Gastrocnemius medialis (tissue), 4 donors: ENCODE measurements at regions not wholly inside any gene's neighbourhood (a gene's known extent, or its start where the extent isn't known, plus 50 kb on each side); places are given as distances from the start of the nearest gene placed in this dataset.

Experiments used
- ATAC-seq, 2 donors: fragments of 150-250 bp; one replicate each; pipeline ENCODE4 v1.9.1; 2016
- DNase-seq, 2 donors: peaks; one replicate each; pipeline ENCODE4 v3.0.0-alpha.2; 2019
- H3K27ac ChIP-seq, 4 donors: fragments of 200-600 bp; sonication (generic); 1 replicate in 1 of 4; 2 replicates in 3 of 4; pipeline ENCODE4 v1.5.1; 2016 to 2018; ENCODE audit warnings: mild to moderate bottlenecking in 2 of 4, moderate library complexity in 1 of 4
- H3K27me3 ChIP-seq, 3 donors: fragments of 200-600 bp; sonication (generic) in 2 of 3; 1 replicate in 1 of 3; 2 replicates in 2 of 3; pipeline versions ENCODE4 v1.5.1 to v1.6.0; 2016 to 2019; ENCODE audit warnings: mild to moderate bottlenecking in 1 of 3, moderate library complexity in 1 of 3
- H3K36me3 ChIP-seq, 2 donors: fragments of 200-600 bp; sonication (generic) in 1 of 2; one replicate each; pipeline ENCODE4 v1.5.1; 2017 to 2018
- H3K4me1 ChIP-seq, 2 donors: fragments of 200-600 bp; sonication (generic) in 1 of 2; one replicate each; pipeline ENCODE4 v1.5.1; 2016 to 2017; ENCODE audit warnings: mild to moderate bottlenecking in 2 of 2
- H3K4me3 ChIP-seq, 4 donors: fragments of 200-600 bp; sonication (generic) in 3 of 4; 1 replicate in 1 of 4; 2 replicates in 3 of 4; pipeline ENCODE4 v1.5.1; 2016 to 2019; ENCODE audit warnings: mild to moderate bottlenecking in 2 of 4
- H3K9me3 ChIP-seq, 3 donors: fragments of 200-600 bp; sonication (generic) in 2 of 3; 1 replicate in 1 of 3; 2 replicates in 2 of 3; pipeline ENCODE4 v1.5.1; 2016 to 2019
- CTCF ChIP-seq, 5 experiments: fragments of 450-650 bp in 3 of 5; fragments of 200-600 bp in 2 of 5; sonication (generic) in 2 of 5; IDR thresholded peaks in 4 of 5; conservative IDR thresholded peaks in 1 of 5; 1 replicate in 4 of 5; 2 replicates in 1 of 5; pipeline ENCODE4 v1.5.1; 2016 to 2019; ENCODE audit warnings: antibody characterized with exemption in 5 of 5, mild to moderate bottlenecking in 3 of 5, moderate library complexity in 3 of 5
- POLR2A ChIP-seq, 2 donors: fragments of 450-650 bp; IDR thresholded peaks; one replicate each; pipeline ENCODE4 v1.6.1; 2017; ENCODE audit warnings: antibody characterized with exemption in 2 of 2, mild to moderate bottlenecking in 2 of 2, moderate library complexity in 2 of 2
- in situ Hi-C, 4 donors: fragments of 200-750 bp; cut with MboI; loops; one replicate each; pipeline versions ENCODE4 v1.15.0 to v1.8.0; 2017; ENCODE audit warnings: low sequenced_read_pairs in 4 of 4
- intact Hi-C: fragments of 100-400 bp; cut with DNase I; formaldehyde crosslinking; loops from one replicate; pipeline ENCODE4 v1.15.1; 2023; ENCODE audit warnings: low total_unique reads

GRCh38 chr2:226443112-226443511 is 356.5 kb downstream of the IRS1 start:
- Histone ChIP-seq H3K9me3 (no peaks in the 10 kb centered on the region), H3K36me3 (no peaks in the 10 kb centered on the region), H3K4me3 (no peak overlapping the region), H3K27me3 (no peaks in the 10 kb centered on the region), H3K4me1 (peaks cover 21 to 22% of the 10 kb centered on the region in 2 donors), H3K27ac (no peak overlapping the region)
- ATAC-seq (no peak), DNase-seq (no peak)
- no peak for TF ChIP-seq POLR2A (IDR thresholded peaks at IDR 0.05)
- TF ChIP-seq CTCF (IDR thresholded peaks at IDR 0.05 in 4 of 5, conservative IDR thresholded peaks at IDR 0.05 in 1 of 5), result no peak
- in situ Hi-C loops (no loop called here), intact Hi-C loops (no loop called here)

GRCh38 chr2:226440127-226440918 is 359.3 kb downstream of the IRS1 start:
- no peaks in the 10 kb centered on the region for H3K36me3 ChIP-seq
- no peak for DNase-seq
- H3K27ac ChIP-seq, result no peak overlapping the region
- no peak overlapping the region for H3K4me3 ChIP-seq
- intact Hi-C loops, result no loop called here
- ATAC-seq, result peak in 1 of 2 donors; percentile 39
- H3K27me3 ChIP-seq, result no peaks in the 10 kb centered on the region
- no peak for TF ChIP-seq POLR2A (IDR thresholded peaks at IDR 0.05)
- peaks cover 1 to 3% of the 10 kb centered on the region in 2 donors for H3K4me1 ChIP-seq
- no peaks in the 10 kb centered on the region for H3K9me3 ChIP-seq
- in situ Hi-C loops, result no loop called here

GRCh38 chr2:226439337-226439736 is 360.3 kb downstream of the IRS1 start:
- intact Hi-C loops (no loop called here), in situ Hi-C loops (no loop called here)
- DNase-seq, result no peak
- no peak for ATAC-seq
- Histone ChIP-seq H3K9me3 (no peaks in the 10 kb centered on the region), H3K4me3 (no peak overlapping the region), H3K4me1 (peaks cover 11 to 12% of the 10 kb centered on the region in 2 donors), H3K27me3 (no peaks in the 10 kb centered on the region), H3K36me3 (no peaks in the 10 kb centered on the region), H3K27ac (no peak overlapping the region)
- TF ChIP-seq CTCF (IDR thresholded peaks at IDR 0.05 in 4 of 5, conservative IDR thresholded peaks at IDR 0.05 in 1 of 5) (no peak), POLR2A (IDR thresholded peaks at IDR 0.05) (no peak)

GRCh38 chr2:226435146-226435545 is 364.5 kb downstream of the IRS1 start:
- H3K4me3 ChIP-seq, result no peak overlapping the region
- H3K9me3 ChIP-seq, result no peaks in the 10 kb centered on the region
- peaks cover 11 to 26% of the 10 kb centered on the region in 2 donors for H3K4me1 ChIP-seq
- peak overlapping the region in 2 of 4 donors; percentile 32 to 36 for H3K27ac ChIP-seq
- DNase-seq (no peak), ATAC-seq (no peak)
- in situ Hi-C loops, result no loop called here
- intact Hi-C loops, result no loop called here
- H3K36me3 ChIP-seq, result no peaks in the 10 kb centered on the region
- H3K27me3 ChIP-seq, result no peaks in the 10 kb centered on the region
- TF ChIP-seq POLR2A (IDR thresholded peaks at IDR 0.05), result no peak
- TF ChIP-seq CTCF (IDR thresholded peaks at IDR 0.05 in 4 of 5, conservative IDR thresholded peaks at IDR 0.05 in 1 of 5), result no peak

- Histone ChIP-seq H3K36me3 (no peaks in the 10 kb centered on the region), H3K4me3 (no peak overlapping the region), H3K27me3 (no peaks in the 10 kb centered on the region), H3K9me3 (no peaks in the 10 kb centered on the region), H3K4me1 (peaks cover 11 to 26% of the 10 kb centered on the region in 2 donors), H3K27ac (peak overlapping the region in 2 of 4 donors; percentile 32 to 36)
- TF ChIP-seq CTCF (IDR thresholded peaks at IDR 0.05 in 4 of 5, conservative IDR thresholded peaks at IDR 0.05 in 1 of 5), result no peak
- no peak for TF ChIP-seq POLR2A (IDR thresholded peaks at IDR 0.05)
- DNase-seq (no peak), ATAC-seq (no peak)
- intact Hi-C loops, result no loop called here
- in situ Hi-C loops, result no loop called here
Observed at GRCh38 chr2:226434702-226435101, 364.9 kb downstream of the IRS1 start.
